Gastrocnemius medialis (tissue), 4 donors: ENCODE measurements at regions not wholly inside any gene's neighbourhood (a gene's known extent, or its start where the extent isn't known, plus 50 kb on each side); places are given as distances from the start of the nearest gene placed in this dataset.

ENCODE experiments used
- CTCF ChIP-seq, 5 experiments: fragments of 450-650 bp in 3 of 5; fragments of 200-600 bp in 2 of 5; sonication (generic) in 2 of 5; IDR thresholded peaks in 4 of 5; conservative IDR thresholded peaks in 1 of 5; 1 replicate in 4 of 5; 2 replicates in 1 of 5; pipeline ENCODE4 v1.5.1; 2016 to 2019; ENCODE audit warnings: antibody characterized with exemption in 5 of 5, mild to moderate bottlenecking in 3 of 5, moderate library complexity in 3 of 5
- POLR2A ChIP-seq, 2 donors: fragments of 450-650 bp; IDR thresholded peaks; one replicate each; pipeline ENCODE4 v1.6.1; 2017; ENCODE audit warnings: antibody characterized with exemption in 2 of 2, mild to moderate bottlenecking in 2 of 2, moderate library complexity in 2 of 2

- TF ChIP-seq CTCF (IDR thresholded peaks at IDR 0.05 in 4 of 5, conservative IDR thresholded peaks at IDR 0.05 in 1 of 5) (no peak), POLR2A (IDR thresholded peaks at IDR 0.05) (no peak)
Observed at GRCh38 chr12:4119157-4119761, 154.3 kb upstream of the CCND2 start.
